ENCODE measurements at regions not wholly inside any gene's neighbourhood (a gene's known extent, or its start where the extent isn't known, plus 50 kb on each side); places are given as distances from the start of the nearest gene placed in this dataset.

GRCh38 chr18:54690198-54690597, 99.2 kb downstream of the DYNAP start:
- POLR2A ChIA-PET: no interaction called here
- no peak overlapping the region for H3K4me3 Mint-ChIP-seq
- intact Hi-C loops (cut with micrococcal nuclease): no loop called here
- peaks cover 6% of the 10 kb centered on the region for H3K27me3 Mint-ChIP-seq
- H3K27ac Mint-ChIP-seq: no peak overlapping the region
- H3K9me3 Mint-ChIP-seq: no peaks in the 10 kb centered on the region
- TF ChIP-seq CTCF (IDR thresholded peaks at IDR 0.05): no peak
- H3K36me3 Mint-ChIP-seq (ENCODE audit: low read depth): no peaks in the 10 kb centered on the region
- H3K4me1 Mint-ChIP-seq: no peaks in the 10 kb centered on the region
- DNase-seq: no peak
- no peak for ATAC-seq (ENCODE audit: low read depth)
- CTCF ChIA-PET: no interaction called here

GRCh38 chr18:54692463-54692862, 101.4 kb downstream of the DYNAP start:
- Mint-ChIP-seq H3K27me3 (peaks cover 6% of the 10 kb centered on the region), H3K9me3 (no peaks in the 10 kb centered on the region), H3K4me1 (no peaks in the 10 kb centered on the region), H3K4me3 (no peak overlapping the region), H3K27ac (no peak overlapping the region), H3K36me3 (ENCODE audit: low read depth) (no peaks in the 10 kb centered on the region)
- CTCF ChIA-PET: no interaction called here
- no peak for TF ChIP-seq CTCF (IDR thresholded peaks at IDR 0.05)
- ATAC-seq (ENCODE audit: low read depth) (no peak), DNase-seq (no peak)
- POLR2A ChIA-PET: no interaction called here
- intact Hi-C loops (cut with micrococcal nuclease): no loop called here

GRCh38 chr18:54696616-54697293, 105.7 kb downstream of the DYNAP start:
- no peaks in the 10 kb centered on the region for H3K4me1 Mint-ChIP-seq
- CTCF ChIA-PET: no interaction called here
- H3K27me3 Mint-ChIP-seq: peaks cover 3% of the 10 kb centered on the region
- ATAC-seq (ENCODE audit: low read depth) (no peak), DNase-seq (no peak)
- POLR2A ChIA-PET: no interaction called here
- no peaks in the 10 kb centered on the region for H3K9me3 Mint-ChIP-seq
- H3K36me3 Mint-ChIP-seq (ENCODE audit: low read depth): no peaks in the 10 kb centered on the region
- no peak overlapping the region for H3K4me3 Mint-ChIP-seq
- TF ChIP-seq CTCF (IDR thresholded peaks at IDR 0.05): no peak
- intact Hi-C loops (cut with micrococcal nuclease): no loop called here
- no peak overlapping the region for H3K27ac Mint-ChIP-seq

- Mint-ChIP-seq H3K4me1 (no peaks in the 10 kb centered on the region), H3K9me3 (no peaks in the 10 kb centered on the region), H3K36me3 (ENCODE audit: low read depth) (no peaks in the 10 kb centered on the region), H3K27me3 (no peaks in the 10 kb centered on the region), H3K4me3 (no peak overlapping the region), H3K27ac (no peak overlapping the region)
- intact Hi-C loops (cut with micrococcal nuclease): no loop called here
- DNase-seq (no peak), ATAC-seq (ENCODE audit: low read depth) (no peak)
- ChIA-PET CTCF (no interaction called here), POLR2A (no interaction called here)
- no peak for TF ChIP-seq CTCF (IDR thresholded peaks at IDR 0.05)
Measured at GRCh38 chr18:54700580-54700979, 109.5 kb downstream of the DYNAP start.

GRCh38 chr18:54702686-54703085, 111.6 kb downstream of the DYNAP start:
- Mint-ChIP-seq H3K4me1 (no peaks in the 10 kb centered on the region), H3K4me3 (no peak overlapping the region), H3K27ac (no peak overlapping the region), H3K36me3 (ENCODE audit: low read depth) (no peaks in the 10 kb centered on the region), H3K9me3 (no peaks in the 10 kb centered on the region), H3K27me3 (no peaks in the 10 kb centered on the region)
- DNase-seq (no peak), ATAC-seq (ENCODE audit: low read depth) (no peak)
- TF ChIP-seq CTCF (IDR thresholded peaks at IDR 0.05): no peak
- intact Hi-C loops (cut with micrococcal nuclease): no loop called here
- POLR2A ChIA-PET: no interaction called here
- CTCF ChIA-PET: no interaction called here

Measured in activated B cell treated with CpG ODN at 0.5 μM for 24 hours (primary cell).